A549 (cell line): ENCODE measurements at regions not wholly inside any gene's neighbourhood (a gene's known extent, or its start where the extent isn't known, plus 50 kb on each side); places are given as distances from the start of the nearest gene placed in this dataset.

Experiments used
- CEBPB ChIP-seq, 2 experiments: fragments of >200 bp in 1 of 2; sonication (Bioruptor Twin) in 1 of 2; formaldehyde crosslinking in 1 of 2; IDR thresholded peaks; 2 replicates each; pipeline ENCODE4 v1.6.1; 2012 to 2016
- EP300 ChIP-seq, 2 experiments: fragments of >200 bp; sonication (Bioruptor Twin); formaldehyde crosslinking; IDR thresholded peaks; 2 replicates in 1 of 2; 3 replicates in 1 of 2; pipeline ENCODE4 v1.6.1; 2016 to 2017
- JUN ChIP-seq, 2 experiments: fragments of >200 bp; sonication (Bioruptor Twin); formaldehyde crosslinking; IDR thresholded peaks; 2 replicates in 1 of 2; 3 replicates in 1 of 2; pipeline ENCODE4 v1.6.1; 2016 to 2017
- NR3C1 ChIP-seq: fragments of >200 bp; sonication (Bioruptor Twin); formaldehyde crosslinking; IDR thresholded peaks from 3 replicates; pipeline ENCODE4 v1.6.1; 2017
- PHF8 ChIP-seq: fragments of 200-600 bp; sonication (generic); IDR thresholded peaks from 2 replicates; pipeline ENCODE4 v1.6.1; 2016; ENCODE audit warnings: low read depth, mild to moderate bottlenecking, antibody characterized with exemption, moderate library complexity, borderline replicate concordance
- POLR2A ChIP-seq: IDR thresholded peaks from 2 replicates; pipeline ENCODE4 v1.6.1; 2012; ENCODE audit warnings: mild to moderate bottlenecking, low read length
- RCOR1 ChIP-seq: fragments of 150-350 bp; IDR thresholded peaks from 2 replicates; pipeline ENCODE4 v1.6.1; 2014; ENCODE audit warnings: antibody characterized with exemption, low read length, low read depth
- RFX5 ChIP-seq: fragments of 450-650 bp; IDR thresholded peaks from 2 replicates; pipeline ENCODE4 v1.7.1; 2014; ENCODE audit warnings: antibody characterized with exemption, mild to moderate bottlenecking, moderate library complexity
- SMC3 ChIP-seq: fragments of >200 bp; sonication (Bioruptor Twin); formaldehyde crosslinking; IDR thresholded peaks from 3 replicates; pipeline ENCODE4 v1.6.1; 2018; ENCODE audit warnings: inconsistent platforms
- TF ChIP-seq, protein P1 (sequence below): fragments of >200 bp; sonication (Bioruptor Twin); formaldehyde crosslinking; IDR thresholded peaks from 3 replicates; pipeline ENCODE4 v1.5.1; 2016
- TF ChIP-seq, protein P2 (sequence below): fragments of 200-600 bp; sonication (generic); IDR thresholded peaks from 2 replicates; pipeline ENCODE4 v1.6.1; 2016; ENCODE audit warnings: antibody characterized with exemption, mild to moderate bottlenecking, moderate library complexity
- TF ChIP-seq, protein P3 (sequence below): IDR thresholded peaks from 2 replicates; pipeline ENCODE4 v1.6.1; 2012
- TF ChIP-seq, protein P4 (sequence below): fragments of >200 bp; sonication (Bioruptor Twin); formaldehyde crosslinking; IDR thresholded peaks from 3 replicates; pipeline ENCODE4 v1.6.1; 2016

DNA sequence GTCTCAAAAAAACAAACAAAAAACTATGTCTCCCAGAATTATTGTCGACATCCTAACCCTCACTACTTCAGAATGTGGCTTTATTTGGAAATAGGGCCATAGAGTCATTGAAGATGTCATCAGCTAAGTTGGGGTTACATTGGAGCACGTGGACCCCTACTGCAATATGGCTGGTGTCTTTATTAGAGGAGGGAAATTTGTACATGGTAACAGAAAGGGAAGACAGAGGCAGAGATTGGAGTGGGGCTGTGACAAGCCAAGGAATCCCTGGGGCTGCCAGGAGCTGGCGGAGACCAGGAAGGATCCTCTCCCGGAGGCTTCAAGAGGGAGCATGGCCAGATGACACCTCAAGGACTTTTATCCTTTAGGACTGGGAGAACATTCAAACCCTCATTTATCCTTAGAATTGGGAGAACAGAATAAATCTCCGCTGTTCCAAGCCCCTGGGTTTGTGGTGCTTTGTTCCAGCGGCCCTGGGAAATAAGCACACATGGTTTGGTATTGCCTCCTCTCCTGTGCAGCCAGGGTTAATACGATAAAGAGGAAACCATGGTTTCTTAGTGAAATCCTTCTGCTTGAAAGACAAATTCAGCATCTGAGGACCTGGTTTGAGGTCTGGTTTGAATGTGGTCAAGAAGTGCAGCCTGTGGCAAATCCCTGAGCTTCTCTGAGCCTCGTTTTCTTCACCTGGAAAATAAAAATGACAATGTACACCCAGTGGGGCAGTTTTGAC, 184.7 kb downstream of the MYCN start:
- TF ChIP-seq NR3C1: no peak
- no peak for TF ChIP-seq PHF8
- TF ChIP-seq, protein P1, sequence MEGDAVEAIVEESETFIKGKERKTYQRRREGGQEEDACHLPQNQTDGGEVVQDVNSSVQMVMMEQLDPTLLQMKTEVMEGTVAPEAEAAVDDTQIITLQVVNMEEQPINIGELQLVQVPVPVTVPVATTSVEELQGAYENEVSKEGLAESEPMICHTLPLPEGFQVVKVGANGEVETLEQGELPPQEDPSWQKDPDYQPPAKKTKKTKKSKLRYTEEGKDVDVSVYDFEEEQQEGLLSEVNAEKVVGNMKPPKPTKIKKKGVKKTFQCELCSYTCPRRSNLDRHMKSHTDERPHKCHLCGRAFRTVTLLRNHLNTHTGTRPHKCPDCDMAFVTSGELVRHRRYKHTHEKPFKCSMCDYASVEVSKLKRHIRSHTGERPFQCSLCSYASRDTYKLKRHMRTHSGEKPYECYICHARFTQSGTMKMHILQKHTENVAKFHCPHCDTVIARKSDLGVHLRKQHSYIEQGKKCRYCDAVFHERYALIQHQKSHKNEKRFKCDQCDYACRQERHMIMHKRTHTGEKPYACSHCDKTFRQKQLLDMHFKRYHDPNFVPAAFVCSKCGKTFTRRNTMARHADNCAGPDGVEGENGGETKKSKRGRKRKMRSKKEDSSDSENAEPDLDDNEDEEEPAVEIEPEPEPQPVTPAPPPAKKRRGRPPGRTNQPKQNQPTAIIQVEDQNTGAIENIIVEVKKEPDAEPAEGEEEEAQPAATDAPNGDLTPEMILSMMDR: no peak
- TF ChIP-seq, protein P2, sequence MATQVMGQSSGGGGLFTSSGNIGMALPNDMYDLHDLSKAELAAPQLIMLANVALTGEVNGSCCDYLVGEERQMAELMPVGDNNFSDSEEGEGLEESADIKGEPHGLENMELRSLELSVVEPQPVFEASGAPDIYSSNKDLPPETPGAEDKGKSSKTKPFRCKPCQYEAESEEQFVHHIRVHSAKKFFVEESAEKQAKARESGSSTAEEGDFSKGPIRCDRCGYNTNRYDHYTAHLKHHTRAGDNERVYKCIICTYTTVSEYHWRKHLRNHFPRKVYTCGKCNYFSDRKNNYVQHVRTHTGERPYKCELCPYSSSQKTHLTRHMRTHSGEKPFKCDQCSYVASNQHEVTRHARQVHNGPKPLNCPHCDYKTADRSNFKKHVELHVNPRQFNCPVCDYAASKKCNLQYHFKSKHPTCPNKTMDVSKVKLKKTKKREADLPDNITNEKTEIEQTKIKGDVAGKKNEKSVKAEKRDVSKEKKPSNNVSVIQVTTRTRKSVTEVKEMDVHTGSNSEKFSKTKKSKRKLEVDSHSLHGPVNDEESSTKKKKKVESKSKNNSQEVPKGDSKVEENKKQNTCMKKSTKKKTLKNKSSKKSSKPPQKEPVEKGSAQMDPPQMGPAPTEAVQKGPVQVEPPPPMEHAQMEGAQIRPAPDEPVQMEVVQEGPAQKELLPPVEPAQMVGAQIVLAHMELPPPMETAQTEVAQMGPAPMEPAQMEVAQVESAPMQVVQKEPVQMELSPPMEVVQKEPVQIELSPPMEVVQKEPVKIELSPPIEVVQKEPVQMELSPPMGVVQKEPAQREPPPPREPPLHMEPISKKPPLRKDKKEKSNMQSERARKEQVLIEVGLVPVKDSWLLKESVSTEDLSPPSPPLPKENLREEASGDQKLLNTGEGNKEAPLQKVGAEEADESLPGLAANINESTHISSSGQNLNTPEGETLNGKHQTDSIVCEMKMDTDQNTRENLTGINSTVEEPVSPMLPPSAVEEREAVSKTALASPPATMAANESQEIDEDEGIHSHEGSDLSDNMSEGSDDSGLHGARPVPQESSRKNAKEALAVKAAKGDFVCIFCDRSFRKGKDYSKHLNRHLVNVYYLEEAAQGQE: no peak
- TF ChIP-seq CEBPB (IDR thresholded peaks at IDR 0.05): no peak
- no peak for TF ChIP-seq RFX5
- TF ChIP-seq RCOR1: no peak
- no peak for TF ChIP-seq SMC3
- TF ChIP-seq, protein P3, sequence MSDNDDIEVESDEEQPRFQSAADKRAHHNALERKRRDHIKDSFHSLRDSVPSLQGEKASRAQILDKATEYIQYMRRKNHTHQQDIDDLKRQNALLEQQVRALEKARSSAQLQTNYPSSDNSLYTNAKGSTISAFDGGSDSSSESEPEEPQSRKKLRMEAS: no peak
- TF ChIP-seq, protein P4, sequence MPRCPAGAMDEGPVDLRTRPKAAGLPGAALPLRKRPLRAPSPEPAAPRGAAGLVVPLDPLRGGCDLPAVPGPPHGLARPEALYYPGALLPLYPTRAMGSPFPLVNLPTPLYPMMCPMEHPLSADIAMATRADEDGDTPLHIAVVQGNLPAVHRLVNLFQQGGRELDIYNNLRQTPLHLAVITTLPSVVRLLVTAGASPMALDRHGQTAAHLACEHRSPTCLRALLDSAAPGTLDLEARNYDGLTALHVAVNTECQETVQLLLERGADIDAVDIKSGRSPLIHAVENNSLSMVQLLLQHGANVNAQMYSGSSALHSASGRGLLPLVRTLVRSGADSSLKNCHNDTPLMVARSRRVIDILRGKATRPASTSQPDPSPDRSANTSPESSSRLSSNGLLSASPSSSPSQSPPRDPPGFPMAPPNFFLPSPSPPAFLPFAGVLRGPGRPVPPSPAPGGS: no peak
- TF ChIP-seq EP300 (IDR thresholded peaks at IDR 0.05): no peak
- no peak for TF ChIP-seq POLR2A
- TF ChIP-seq JUN (IDR thresholded peaks at IDR 0.05): no peak
